SK-N-DZ (cell line): ENCODE measurements at regions not wholly inside any gene's neighbourhood (a gene's known extent, or its start where the extent isn't known, plus 50 kb on each side); places are given as distances from the start of the nearest gene placed in this dataset.
A peak's percentile ranks its signal among the peaks of the same experiment; 100 is the strongest.

ENCODE experiments used
- DNase-seq: peaks from one replicate; pipeline ENCODE4 v3.0.0-alpha.2; 2015; ENCODE audit warnings: low spot score

GRCh38 chr6:16976385-16977183 is 125.3 kb upstream of the STMND1 start:
- no peak for DNase-seq

- DNase-seq: peak; percentile 37
These were observed 127.0 kb upstream of the STMND1 start for GRCh38 chr6:16974704-16975359.

GRCh38 chr6:16974387-16974673 is 127.5 kb upstream of the STMND1 start:
- no peak for DNase-seq

GRCh38 chr6:16973545-16974386 is 128.1 kb upstream of the STMND1 start:
- peak; percentile 79 for DNase-seq

- no peak for DNase-seq
These were observed 128.8 kb upstream of the STMND1 start for GRCh38 chr6:16973051-16973450.

- no peak for DNase-seq
These were observed 129.3 kb upstream of the STMND1 start for GRCh38 chr6:16972535-16972934.

- DNase-seq: no peak
These were observed 131.9 kb upstream of the STMND1 start for GRCh38 chr6:16969699-16970655.

- no peak for DNase-seq
These were observed 133.7 kb upstream of the STMND1 start for GRCh38 chr6:16968101-16968500.

GRCh38 chr6:16967470-16967817 is 134.4 kb upstream of the STMND1 start:
- no peak for DNase-seq

GRCh38 chr6:16966791-16967469 is 134.9 kb upstream of the STMND1 start:
- no peak for DNase-seq

- DNase-seq: no peak
These were observed 136.2 kb upstream of the STMND1 start for GRCh38 chr6:16965689-16966088.

- DNase-seq: peak; percentile 86
These were observed 137.0 kb upstream of the STMND1 start for GRCh38 chr6:16964553-16965499.

GRCh38 chr6:16961577-16961976 is 140.3 kb upstream of the STMND1 start:
- no peak for DNase-seq

GRCh38 chr6:16959789-16960188 is 142.1 kb upstream of the STMND1 start:
- no peak for DNase-seq

GRCh38 chr6:16956361-16956760 is 145.5 kb upstream of the STMND1 start:
- DNase-seq: no peak

GRCh38 chr6:16955899-16956298 is 146.0 kb upstream of the STMND1 start:
- no peak for DNase-seq

GRCh38 chr6:16953905-16954304 is 147.9 kb upstream of the STMND1 start:
- no peak for DNase-seq

GRCh38 chr6:16953446-16953845 is 148.4 kb upstream of the STMND1 start:
- DNase-seq: no peak

GRCh38 chr6:16950825-16951495 is 150.9 kb upstream of the STMND1 start:
- no peak for DNase-seq
